ENCODE measurements at regions not wholly inside any gene's neighbourhood (a gene's known extent, or its start where the extent isn't known, plus 50 kb on each side); places are given as distances from the start of the nearest gene placed in this dataset.

DNA sequence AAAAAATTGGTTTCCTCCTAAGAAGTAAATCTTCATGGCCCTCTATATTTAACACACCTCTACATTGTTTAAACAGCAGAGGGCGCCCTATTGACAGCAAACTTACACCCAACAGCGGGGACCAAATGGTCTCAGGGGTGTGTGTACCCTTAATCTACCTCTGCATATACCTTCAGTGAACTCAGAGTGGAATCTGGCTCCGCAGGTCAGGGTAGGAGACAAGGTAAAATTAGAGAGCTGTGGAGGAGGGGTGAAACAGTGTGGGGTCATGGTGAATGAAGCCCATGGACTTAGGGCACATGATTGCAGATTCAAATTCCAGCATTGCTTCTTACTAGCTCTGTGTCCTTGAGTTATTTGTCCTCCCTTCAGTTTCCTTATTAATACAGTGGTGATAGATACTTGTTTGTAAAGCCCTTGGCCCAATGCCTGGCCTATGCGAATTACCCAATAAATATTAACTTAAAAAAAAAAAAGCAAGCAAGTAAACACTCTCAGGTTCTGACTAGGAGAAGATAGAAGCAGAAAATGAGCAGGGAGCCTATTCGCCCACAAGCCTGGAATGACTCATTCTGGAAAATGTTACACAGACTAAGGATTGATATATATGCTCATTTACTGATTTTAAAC lies 122.9 kb downstream of the CAVIN4 start:
- TF ChIP-seq, protein P1, sequence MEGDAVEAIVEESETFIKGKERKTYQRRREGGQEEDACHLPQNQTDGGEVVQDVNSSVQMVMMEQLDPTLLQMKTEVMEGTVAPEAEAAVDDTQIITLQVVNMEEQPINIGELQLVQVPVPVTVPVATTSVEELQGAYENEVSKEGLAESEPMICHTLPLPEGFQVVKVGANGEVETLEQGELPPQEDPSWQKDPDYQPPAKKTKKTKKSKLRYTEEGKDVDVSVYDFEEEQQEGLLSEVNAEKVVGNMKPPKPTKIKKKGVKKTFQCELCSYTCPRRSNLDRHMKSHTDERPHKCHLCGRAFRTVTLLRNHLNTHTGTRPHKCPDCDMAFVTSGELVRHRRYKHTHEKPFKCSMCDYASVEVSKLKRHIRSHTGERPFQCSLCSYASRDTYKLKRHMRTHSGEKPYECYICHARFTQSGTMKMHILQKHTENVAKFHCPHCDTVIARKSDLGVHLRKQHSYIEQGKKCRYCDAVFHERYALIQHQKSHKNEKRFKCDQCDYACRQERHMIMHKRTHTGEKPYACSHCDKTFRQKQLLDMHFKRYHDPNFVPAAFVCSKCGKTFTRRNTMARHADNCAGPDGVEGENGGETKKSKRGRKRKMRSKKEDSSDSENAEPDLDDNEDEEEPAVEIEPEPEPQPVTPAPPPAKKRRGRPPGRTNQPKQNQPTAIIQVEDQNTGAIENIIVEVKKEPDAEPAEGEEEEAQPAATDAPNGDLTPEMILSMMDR (IDR thresholded peaks at IDR 0.05; ENCODE audit: unreplicated experiment), result peak; percentile 45
- DNase-seq (ENCODE audit: low spot score in 2 of 2, unreplicated experiment in 2 of 2), result no peak

DNA sequence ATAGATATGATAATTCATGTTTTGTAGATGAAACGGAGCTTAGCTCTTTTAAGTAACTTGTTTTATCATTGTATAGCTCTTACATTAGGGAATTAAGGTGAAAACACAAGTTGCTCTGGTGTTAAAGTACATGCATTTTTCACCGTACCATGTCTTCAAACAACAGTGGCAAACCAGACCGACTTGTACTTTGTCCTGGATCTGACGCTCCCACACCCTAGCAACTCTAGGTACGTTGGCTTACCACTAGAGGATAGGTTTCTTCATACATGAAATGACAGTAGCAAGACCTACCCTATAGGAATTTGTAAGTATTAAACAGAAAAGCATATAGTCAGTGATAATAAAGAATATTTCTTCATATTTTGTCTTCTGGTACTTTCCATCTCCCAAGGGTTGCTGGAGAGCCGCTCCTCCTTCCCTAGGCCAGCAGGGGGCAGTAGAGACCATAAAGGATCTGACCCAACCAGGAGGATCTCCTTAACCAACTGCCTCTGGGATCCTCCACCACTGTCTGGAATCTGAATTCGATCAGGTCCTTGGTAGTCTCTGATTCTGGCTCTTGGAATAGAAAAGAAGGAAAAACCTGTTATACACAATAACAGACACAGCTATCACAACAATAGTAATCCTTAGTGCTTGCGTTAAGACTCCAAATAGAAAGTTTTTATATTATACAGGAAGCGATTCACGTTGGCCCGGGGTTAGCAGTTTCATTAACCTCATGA lies 136.7 kb downstream of the CAVIN4 start:
- Mint-ChIP-seq H3K36me3 (no peaks in the 10 kb centered on the region), H3K27ac (no peak overlapping the region), H3K4me3 (no peak overlapping the region), H3K27me3 (ENCODE audit: low read depth) (peaks cover 2% of the 10 kb centered on the region), H3K4me1 (no peaks in the 10 kb centered on the region), H3K9me3 (peaks cover 20% of the 10 kb centered on the region)
- peak; percentile 55 to 86 for DNase-seq (ENCODE audit: low spot score in 2 of 2, unreplicated experiment in 2 of 2)
- TF ChIP-seq, protein P1 (IDR thresholded peaks at IDR 0.05; ENCODE audit: unreplicated experiment), result peak; percentile 77

More for the DNA sequence above, 122.9 kb downstream of the CAVIN4 start:
- peaks cover 14% of the 10 kb centered on the region for H3K27me3 Mint-ChIP-seq (ENCODE audit: low read depth)
- no peak overlapping the region for H3K4me3 Mint-ChIP-seq
- no peak overlapping the region for H3K27ac Mint-ChIP-seq
- H3K9me3 Mint-ChIP-seq, result peaks cover under 1% of the 10 kb centered on the region
- peaks cover 13% of the 10 kb centered on the region for H3K4me1 Mint-ChIP-seq
- H3K36me3 Mint-ChIP-seq, result no peaks in the 10 kb centered on the region

DNA sequence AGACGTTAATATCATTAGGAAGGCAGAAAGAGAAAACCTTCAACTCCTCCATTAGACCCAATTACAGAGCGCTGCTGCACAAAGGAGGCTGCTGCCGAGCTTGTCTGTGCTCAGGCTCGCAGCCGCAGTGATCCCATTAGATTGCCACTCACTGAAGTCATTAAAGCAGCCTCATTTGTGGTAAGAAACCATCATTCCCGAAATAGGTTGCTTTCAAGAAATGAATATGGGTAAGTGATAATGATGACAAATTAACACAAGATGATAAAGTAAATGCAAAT lies 137.2 kb downstream of the CAVIN4 start:
- H3K4me1 Mint-ChIP-seq, result no peaks in the 10 kb centered on the region
- no peak overlapping the region for H3K27ac Mint-ChIP-seq
- no peak for DNase-seq (ENCODE audit: low spot score in 2 of 2, unreplicated experiment in 2 of 2)
- no peaks in the 10 kb centered on the region for H3K36me3 Mint-ChIP-seq
- TF ChIP-seq, protein P1 (IDR thresholded peaks at IDR 0.05; ENCODE audit: unreplicated experiment), result no peak
- H3K4me3 Mint-ChIP-seq, result no peak overlapping the region
- H3K27me3 Mint-ChIP-seq (ENCODE audit: low read depth), result peaks cover 5% of the 10 kb centered on the region
- H3K9me3 Mint-ChIP-seq, result peaks cover 20% of the 10 kb centered on the region

DNA sequence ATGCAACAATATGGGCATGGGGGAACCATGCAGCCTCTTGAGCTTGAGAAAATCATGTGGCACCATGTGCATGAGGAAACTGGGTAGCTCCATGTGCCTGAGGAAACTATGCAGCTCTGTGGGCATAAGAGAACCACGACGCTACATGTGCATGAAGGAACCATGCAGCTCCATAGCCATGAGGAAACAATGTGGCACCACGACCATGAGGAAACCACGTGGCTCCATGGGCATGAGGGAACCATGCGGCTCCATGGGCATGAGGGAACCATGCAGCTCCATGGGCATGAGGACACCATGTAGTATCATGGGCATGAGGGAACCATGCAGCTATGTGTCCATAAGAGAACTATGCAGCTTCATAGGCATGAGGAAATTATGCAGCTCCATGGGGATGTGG lies 140.8 kb downstream of the CAVIN4 start:
- TF ChIP-seq, protein P1 (IDR thresholded peaks at IDR 0.05; ENCODE audit: unreplicated experiment), result no peak
- H3K4me3 Mint-ChIP-seq, result no peak overlapping the region
- peaks cover 5% of the 10 kb centered on the region for H3K27me3 Mint-ChIP-seq (ENCODE audit: low read depth)
- no peaks in the 10 kb centered on the region for H3K4me1 Mint-ChIP-seq
- no peak overlapping the region for H3K27ac Mint-ChIP-seq
- no peaks in the 10 kb centered on the region for H3K9me3 Mint-ChIP-seq
- no peaks in the 10 kb centered on the region for H3K36me3 Mint-ChIP-seq
- no peak for DNase-seq (ENCODE audit: low spot score in 2 of 2, unreplicated experiment in 2 of 2)

DNA sequence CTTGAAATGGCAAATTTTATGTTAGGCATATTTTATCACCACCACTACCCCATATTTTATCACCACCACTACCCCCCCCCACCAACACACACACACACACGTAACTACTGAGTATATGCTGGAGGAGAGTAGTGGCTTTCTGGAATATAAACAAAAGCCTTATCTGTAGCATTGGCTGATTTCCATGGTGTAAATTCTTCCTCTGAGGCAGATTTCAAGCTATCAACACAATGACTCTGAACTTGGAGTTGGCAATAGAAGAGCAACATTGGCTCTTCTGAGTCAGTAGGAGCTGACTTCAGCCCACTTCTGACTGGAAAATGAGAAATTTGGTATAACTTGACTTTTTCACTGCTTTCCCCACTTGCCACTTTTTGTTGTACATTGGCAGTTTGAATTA lies 143.0 kb downstream of the CAVIN4 start:
- Mint-ChIP-seq H3K9me3 (no peaks in the 10 kb centered on the region), H3K4me3 (no peak overlapping the region), H3K27ac (no peak overlapping the region), H3K4me1 (peaks cover 9% of the 10 kb centered on the region), H3K36me3 (no peaks in the 10 kb centered on the region), H3K27me3 (ENCODE audit: low read depth) (peaks cover 5% of the 10 kb centered on the region)
- TF ChIP-seq, protein P1 (IDR thresholded peaks at IDR 0.05; ENCODE audit: unreplicated experiment), result no peak
- no peak for DNase-seq (ENCODE audit: low spot score in 2 of 2, unreplicated experiment in 2 of 2)

All from mesothelial cell of epicardium (in vitro differentiated cells).